CD4-positive, alpha-beta T cell treated with Interleukin-12 subunit alpha and Interleukin-12 subunit beta, for 1 hour (primary cell): ENCODE measurements at regions not wholly inside any gene's neighbourhood (a gene's known extent, or its start where the extent isn't known, plus 50 kb on each side); places are given as distances from the start of the nearest gene placed in this dataset.
A peak's percentile ranks its signal among the peaks of the same experiment; 100 is the strongest.

Source experiments
- DNase-seq: peaks from one replicate; pipeline ENCODE4 v3.0.0-alpha.2; 2020

GRCh38 chr5:163963881-163964280 lies 458.5 kb downstream of the MAT2B start:
- DNase-seq = no peak

- no peak for DNase-seq
Measured at GRCh38 chr5:163964671-163965070, 459.3 kb downstream of the MAT2B start.

- no peak for DNase-seq
Measured at GRCh38 chr5:163967268-163967667, 461.8 kb downstream of the MAT2B start.

GRCh38 chr5:163968651-163969050 lies 463.2 kb downstream of the MAT2B start:
- DNase-seq = no peak

GRCh38 chr5:163976696-163977095 lies 471.3 kb downstream of the MAT2B start:
- DNase-seq = no peak

GRCh38 chr5:163978897-163979296 lies 473.5 kb downstream of the MAT2B start:
- DNase-seq = no peak

- no peak for DNase-seq
Measured at GRCh38 chr5:163988566-163988965, 483.1 kb downstream of the MAT2B start.

GRCh38 chr5:163993126-163993525 lies 487.7 kb downstream of the MAT2B start:
- no peak for DNase-seq

- no peak for DNase-seq
Measured at GRCh38 chr5:163995206-163995605, 489.8 kb downstream of the MAT2B start.

GRCh38 chr5:163997965-163998364 lies 492.5 kb downstream of the MAT2B start:
- no peak for DNase-seq

- DNase-seq = no peak
Measured at GRCh38 chr5:164000241-164000640, 494.8 kb downstream of the MAT2B start.

- DNase-seq = no peak
Measured at GRCh38 chr5:164000819-164001218, 495.4 kb downstream of the MAT2B start.

- no peak for DNase-seq
Measured at GRCh38 chr5:164002214-164002613, 496.8 kb downstream of the MAT2B start.

GRCh38 chr5:164002628-164003027 lies 497.2 kb downstream of the MAT2B start:
- no peak for DNase-seq

- no peak for DNase-seq
Measured at GRCh38 chr5:164005071-164005470, 499.7 kb downstream of the MAT2B start.

GRCh38 chr5:164007064-164007463 lies 501.6 kb downstream of the MAT2B start:
- no peak for DNase-seq

GRCh38 chr5:164009621-164010020 lies 504.2 kb downstream of the MAT2B start:
- no peak for DNase-seq

GRCh38 chr5:164010900-164011299 lies 505.5 kb downstream of the MAT2B start:
- DNase-seq = no peak

- no peak for DNase-seq
Measured at GRCh38 chr5:164012371-164012770, 507.0 kb downstream of the MAT2B start.

- DNase-seq = peak; percentile 16
Measured at GRCh38 chr5:164013077-164013670, 507.8 kb downstream of the MAT2B start.

- DNase-seq = no peak
Measured at GRCh38 chr5:164020116-164020515, 514.7 kb downstream of the MAT2B start.

GRCh38 chr5:164027738-164028137 lies 522.3 kb downstream of the MAT2B start:
- no peak for DNase-seq

- no peak for DNase-seq
Measured at GRCh38 chr5:164038128-164038783, 532.8 kb downstream of the MAT2B start.

GRCh38 chr5:164041105-164041504 lies 535.7 kb downstream of the MAT2B start:
- DNase-seq = no peak

GRCh38 chr5:164048359-164048926 lies 543.0 kb downstream of the MAT2B start:
- no peak for DNase-seq
